22Rv1 (cell line): ENCODE measurements at regions not wholly inside any gene's neighbourhood (a gene's known extent, or its start where the extent isn't known, plus 50 kb on each side); places are given as distances from the start of the nearest gene placed in this dataset.
"Not testable (repeated sequence)": the region's sequence is repeated elsewhere in the genome, so short reads cannot be mapped to it uniquely, and the experiment has no call there.

Source experiments
- H3K27ac ChIP-seq: fragments of 450-650 bp; 2 replicates; pipeline ENCODE4 v1.5.1; 2017
- CTCF ChIP-seq: fragments of 450-650 bp; IDR thresholded peaks from 2 replicates; pipeline ENCODE4 v1.5.1; 2017; ENCODE audit warnings: mild to moderate bottlenecking
- ZFX ChIP-seq: fragments of 450-650 bp; IDR thresholded peaks from 2 replicates; pipeline ENCODE4 v1.6.1; 2017; ENCODE audit warnings: antibody characterized with exemption, borderline replicate concordance

- TF ChIP-seq CTCF (no peak), ZFX (no peak)
- H3K27ac ChIP-seq, result no peak overlapping the region
Observed at GRCh38 chr9:29063031-29063430, 1489.8 kb upstream of the C9orf72 start.

GRCh38 chr9:29066141-29066640 is 1492.9 kb upstream of the C9orf72 start:
- H3K27ac ChIP-seq, result no peak overlapping the region
- TF ChIP-seq CTCF (no peak), ZFX (no peak)

- H3K27ac ChIP-seq, result no peak overlapping the region
- no peak for TF ChIP-seq CTCF
- no peak for TF ChIP-seq ZFX
Observed at GRCh38 chr9:29068461-29068860, 1495.2 kb upstream of the C9orf72 start.

- TF ChIP-seq CTCF (no peak), ZFX (no peak)
- no peak overlapping the region for H3K27ac ChIP-seq
Observed at GRCh38 chr9:29069376-29069775, 1496.1 kb upstream of the C9orf72 start.

- TF ChIP-seq CTCF (no peak), ZFX (no peak)
- no peak overlapping the region for H3K27ac ChIP-seq
Observed at GRCh38 chr9:29078063-29078666, 1504.9 kb upstream of the C9orf72 start.

- H3K27ac ChIP-seq, result no peak overlapping the region
- TF ChIP-seq CTCF (no peak), ZFX (no peak)
Observed at GRCh38 chr9:29100762-29101161, 1527.5 kb upstream of the C9orf72 start.

- not testable (repeated sequence) for H3K27ac ChIP-seq
Observed at GRCh38 chr9:29104166-29104565, 1530.9 kb upstream of the C9orf72 start.

GRCh38 chr9:29118555-29118954 is 1545.3 kb upstream of the C9orf72 start:
- TF ChIP-seq CTCF (no peak), ZFX (no peak)

More at GRCh38 chr9:29118555-29118954, 1545.3 kb upstream of the C9orf72 start:
- H3K27ac ChIP-seq, result no peak overlapping the region
